GM19468 (cell line): ENCODE measurements at regions not wholly inside any gene's neighbourhood (a gene's known extent, or its start where the extent isn't known, plus 50 kb on each side); places are given as distances from the start of the nearest gene placed in this dataset.
A peak's percentile ranks its signal among the peaks of the same experiment; 100 is the strongest.

Experiments used
- ATAC-seq: cut with Tn5 transposase; IDR thresholded peaks from one replicate; pipeline ENCODE4 v1.9.1; 2021; ENCODE audit warnings: mild to moderate bottlenecking, moderate library complexity, moderate number of reproducible peaks; ENCODE audit not compliant: unreplicated experiment; ENCODE audit errors: extremely low read depth

GRCh38 chr18:55121397-55122170 is 162.3 kb upstream of the CCDC68 start:
- ATAC-seq, result no peak

- no peak for ATAC-seq
Measured at GRCh38 chr18:55120896-55121295, 161.6 kb upstream of the CCDC68 start.

- no peak for ATAC-seq
Measured at GRCh38 chr18:55119434-55119833, 160.2 kb upstream of the CCDC68 start.

- ATAC-seq, result no peak
Measured at GRCh38 chr18:55119016-55119415, 159.8 kb upstream of the CCDC68 start.

- ATAC-seq, result no peak
Measured at GRCh38 chr18:55116863-55117262, 157.6 kb upstream of the CCDC68 start.

GRCh38 chr18:55115606-55116005 is 156.3 kb upstream of the CCDC68 start:
- no peak for ATAC-seq

GRCh38 chr18:55114876-55115275 is 155.6 kb upstream of the CCDC68 start:
- ATAC-seq, result no peak

GRCh38 chr18:55113800-55114199 is 154.5 kb upstream of the CCDC68 start:
- ATAC-seq, result no peak

GRCh38 chr18:55111271-55111670 is 152.0 kb upstream of the CCDC68 start:
- ATAC-seq, result no peak

- no peak for ATAC-seq
Measured at GRCh38 chr18:55110436-55110835, 151.2 kb upstream of the CCDC68 start.

GRCh38 chr18:55109818-55110414 is 150.7 kb upstream of the CCDC68 start:
- no peak for ATAC-seq

GRCh38 chr18:55106906-55107305 is 147.6 kb upstream of the CCDC68 start:
- ATAC-seq, result no peak

- no peak for ATAC-seq
Measured at GRCh38 chr18:55106466-55106865, 147.2 kb upstream of the CCDC68 start.

- ATAC-seq, result no peak
Measured at GRCh38 chr18:55105873-55106272, 146.6 kb upstream of the CCDC68 start.

GRCh38 chr18:55102958-55103456 is 143.7 kb upstream of the CCDC68 start:
- ATAC-seq, result no peak

- ATAC-seq, result no peak
Measured at GRCh38 chr18:55102501-55102900, 143.2 kb upstream of the CCDC68 start.

GRCh38 chr18:55101458-55101824 is 142.2 kb upstream of the CCDC68 start:
- no peak for ATAC-seq

GRCh38 chr18:55100817-55101457 is 141.7 kb upstream of the CCDC68 start:
- ATAC-seq, result no peak

GRCh38 chr18:55097456-55098170 is 138.4 kb upstream of the CCDC68 start:
- no peak for ATAC-seq

GRCh38 chr18:55096263-55096951 is 137.1 kb upstream of the CCDC68 start:
- ATAC-seq, result peak; percentile 38
